IPS-18c (cell line): ENCODE measurements at regions not wholly inside any gene's neighbourhood (a gene's known extent, or its start where the extent isn't known, plus 50 kb on each side); places are given as distances from the start of the nearest gene placed in this dataset.

ENCODE experiments used
- H3K4me3 ChIP-seq: 2 replicates; pipeline ENCODE4 v1.7.0; 2013; ENCODE audit warnings: low read depth, mild to moderate bottlenecking, low read length, moderate library complexity; ENCODE audit not compliant: insufficient read depth
- H3K9me3 ChIP-seq: one replicate; pipeline ENCODE4 v1.6.1; 2013; ENCODE audit warnings: mild to moderate bottlenecking, low read length, moderate library complexity; ENCODE audit not compliant: control insufficient read depth, insufficient read depth

DNA sequence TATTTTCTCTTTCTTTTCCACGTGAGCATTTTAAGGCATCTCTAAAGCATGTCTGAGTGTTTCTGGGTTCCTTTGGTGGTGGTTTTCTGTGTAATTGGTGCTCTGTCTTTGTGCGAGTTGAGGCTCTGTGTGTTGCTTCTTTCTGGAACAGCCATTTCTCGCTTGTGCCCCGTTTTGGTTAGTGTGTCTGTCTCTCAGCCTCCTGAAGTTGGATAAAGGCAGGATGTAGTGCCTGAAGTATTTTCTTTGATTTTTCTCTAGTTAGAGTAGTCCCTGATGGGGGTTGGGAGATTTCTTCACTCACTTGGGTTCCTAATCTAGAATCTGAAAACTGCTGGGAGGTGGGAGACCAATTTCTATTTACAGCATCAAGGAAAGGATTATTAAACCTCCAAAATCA lies 129.7 kb upstream of the TMEM161B start:
- Histone ChIP-seq H3K4me3 (no peak overlapping the region), H3K9me3 (no peaks in the 10 kb centered on the region)

DNA sequence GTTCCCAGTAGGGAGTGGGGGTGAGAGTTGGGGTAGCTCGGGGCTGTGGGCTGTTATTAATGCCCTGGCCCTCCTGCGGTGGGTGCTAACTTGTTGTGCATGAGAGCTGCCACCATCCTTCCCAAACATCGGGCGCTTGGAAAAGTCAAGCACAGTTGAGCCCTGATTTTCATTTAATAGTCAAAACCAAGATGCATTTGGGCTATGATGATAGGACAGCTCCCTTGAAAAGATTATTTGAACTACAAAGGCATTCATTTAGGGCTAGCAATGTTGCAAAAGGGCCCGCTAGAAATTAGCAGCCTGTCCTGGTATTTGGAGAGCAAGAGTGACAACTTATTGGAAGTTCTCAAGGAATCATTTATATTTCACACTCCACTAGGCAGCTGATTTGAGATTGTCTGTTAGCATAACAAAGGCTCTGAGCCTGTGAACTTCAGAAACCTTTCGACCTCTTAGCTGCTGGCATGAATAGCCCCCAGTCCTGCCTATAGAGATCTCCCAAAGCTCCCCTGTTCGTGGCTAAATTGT lies 128.2 kb upstream of the TMEM161B start:
- Histone ChIP-seq H3K9me3 (no peaks in the 10 kb centered on the region), H3K4me3 (no peak overlapping the region; the same call in 1 of the 2 replicates)

DNA sequence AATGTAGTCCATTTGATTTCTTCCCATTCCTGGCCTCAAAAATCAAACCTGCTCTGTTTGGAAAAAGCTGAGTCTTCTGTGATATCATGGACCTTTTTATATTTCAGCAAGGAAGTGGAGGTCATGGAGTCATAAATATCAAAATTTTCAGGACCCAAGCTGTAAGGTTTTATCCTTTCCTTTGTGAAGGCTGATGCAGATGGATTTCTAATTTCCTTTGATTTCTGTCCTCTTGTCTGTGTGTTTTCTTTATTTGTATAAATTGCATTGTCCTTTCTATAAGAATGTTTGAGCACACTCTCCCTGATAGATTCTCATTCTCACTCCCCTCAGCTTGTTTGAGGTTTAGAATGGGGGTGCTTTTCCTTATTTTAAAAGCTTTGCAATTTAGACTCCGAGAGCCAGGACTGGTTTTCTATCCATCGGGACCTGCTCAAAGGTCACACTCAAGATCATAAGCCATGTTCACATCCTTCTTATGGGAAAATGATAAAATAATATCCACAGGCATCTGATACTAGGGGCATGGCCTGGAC lies 127.4 kb upstream of the TMEM161B start:
- no peak overlapping the region for H3K4me3 ChIP-seq
- no peaks in the 10 kb centered on the region for H3K9me3 ChIP-seq

DNA sequence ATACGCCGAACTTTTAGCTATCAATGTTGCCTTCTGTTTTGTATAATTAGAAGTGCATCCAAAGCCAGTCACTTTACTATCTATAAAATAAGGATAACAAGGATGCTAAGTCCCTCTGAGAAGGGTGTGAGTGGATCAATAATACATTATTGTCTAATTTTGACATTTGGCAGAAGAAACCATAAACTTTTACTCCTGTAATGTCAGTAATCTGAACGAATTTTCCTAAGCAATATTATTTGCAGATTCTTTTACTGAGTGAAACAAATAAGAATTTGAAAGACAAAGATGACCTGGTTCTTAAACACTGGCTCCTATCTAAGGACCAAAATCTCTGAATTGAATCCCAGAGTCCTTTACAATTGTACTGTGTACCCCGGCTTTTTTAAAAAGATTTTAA lies 126.6 kb upstream of the TMEM161B start:
- Histone ChIP-seq H3K4me3 (no peak overlapping the region), H3K9me3 (no peaks in the 10 kb centered on the region)

DNA sequence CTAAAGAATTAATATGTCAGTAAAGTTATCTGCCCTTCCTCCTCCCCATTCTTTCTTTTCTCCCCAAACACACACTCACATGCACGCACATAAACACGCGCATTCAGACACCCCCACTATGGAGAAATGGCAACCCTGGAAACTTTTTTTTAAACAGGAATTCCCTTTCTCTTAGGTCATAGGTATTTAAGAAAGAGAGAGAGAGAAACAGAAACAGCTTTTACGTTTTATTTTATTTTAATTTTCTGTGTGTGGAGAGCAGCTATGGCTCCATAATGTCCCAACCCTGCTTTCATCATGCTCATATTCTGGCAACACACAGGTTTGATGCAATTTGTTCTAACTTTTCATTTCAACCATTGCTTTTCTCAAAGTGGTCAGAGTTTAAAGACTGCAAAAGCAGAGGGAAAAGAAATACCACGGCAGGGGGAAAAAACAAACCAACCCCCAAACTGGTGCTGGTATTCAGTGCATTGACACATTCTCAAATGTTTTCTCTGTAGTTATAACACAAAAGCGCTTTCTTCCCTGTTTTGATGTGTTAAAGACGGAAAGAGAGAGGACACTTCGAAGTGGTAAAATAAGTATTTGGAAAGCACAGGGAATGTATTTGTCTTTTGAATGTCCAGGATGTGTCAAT lies 126.0 kb upstream of the TMEM161B start:
- Histone ChIP-seq H3K4me3 (no peak overlapping the region; the same call in 1 of the 2 replicates), H3K9me3 (no peaks in the 10 kb centered on the region)

DNA sequence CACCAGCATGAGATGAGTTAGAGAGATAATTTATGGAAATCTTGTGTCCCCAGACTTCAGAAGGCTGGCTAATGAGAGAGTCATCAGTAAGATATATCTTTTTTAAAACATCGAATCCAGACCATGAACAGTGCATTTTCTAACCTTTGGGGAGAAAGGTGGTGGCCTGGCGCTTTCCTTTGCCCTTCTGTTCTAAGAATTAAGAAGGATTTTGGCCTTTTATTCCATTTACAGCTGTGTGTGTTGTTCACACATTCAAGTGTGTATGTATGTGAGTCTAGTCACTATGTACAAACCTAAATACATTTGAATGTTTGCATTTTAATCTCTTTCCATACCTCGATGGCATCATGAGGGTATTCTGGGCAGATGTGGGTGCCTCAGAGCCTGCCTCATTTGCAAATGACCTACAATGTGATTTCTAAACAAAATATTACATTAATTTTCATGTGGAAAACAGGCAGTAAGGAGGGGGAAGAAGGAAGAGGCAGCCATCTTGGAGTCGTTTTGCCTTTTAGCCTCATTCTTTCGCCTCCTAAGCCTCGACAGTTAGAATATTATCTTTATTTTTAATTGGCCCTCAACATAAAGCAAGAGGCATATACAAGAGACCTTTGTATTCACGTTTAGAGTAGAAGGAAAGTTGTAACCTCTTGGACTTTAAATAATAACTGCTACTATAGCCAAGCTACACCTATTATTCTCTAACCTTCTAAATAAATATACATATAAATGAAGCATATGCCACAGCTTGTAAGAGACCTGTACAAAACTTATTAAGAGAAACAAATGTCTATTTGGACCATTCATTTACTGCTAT lies 125.3 kb upstream of the TMEM161B start:
- Histone ChIP-seq H3K9me3 (no peaks in the 10 kb centered on the region), H3K4me3 (no peak overlapping the region)

DNA sequence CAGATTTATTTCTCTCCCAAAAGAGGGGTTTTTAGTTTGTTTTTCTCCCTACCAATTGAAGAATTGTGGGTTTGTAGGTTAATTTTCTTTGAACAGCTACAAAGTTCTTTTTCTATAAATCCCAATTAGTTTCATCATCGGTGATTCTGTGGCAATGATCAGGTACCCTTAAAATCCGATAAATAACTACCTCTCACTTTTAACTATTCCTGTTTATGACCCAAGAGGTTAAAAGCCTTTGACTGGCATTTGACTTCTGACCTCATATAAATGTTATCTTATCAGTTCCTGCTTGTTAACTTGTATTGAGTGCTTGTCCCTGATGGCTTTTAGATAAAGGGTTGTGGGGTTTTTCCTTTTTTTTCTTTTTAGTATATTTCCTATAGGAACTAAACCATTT lies 124.4 kb upstream of the TMEM161B start:
- Histone ChIP-seq H3K9me3 (no peaks in the 10 kb centered on the region), H3K4me3 (no peak overlapping the region)

DNA sequence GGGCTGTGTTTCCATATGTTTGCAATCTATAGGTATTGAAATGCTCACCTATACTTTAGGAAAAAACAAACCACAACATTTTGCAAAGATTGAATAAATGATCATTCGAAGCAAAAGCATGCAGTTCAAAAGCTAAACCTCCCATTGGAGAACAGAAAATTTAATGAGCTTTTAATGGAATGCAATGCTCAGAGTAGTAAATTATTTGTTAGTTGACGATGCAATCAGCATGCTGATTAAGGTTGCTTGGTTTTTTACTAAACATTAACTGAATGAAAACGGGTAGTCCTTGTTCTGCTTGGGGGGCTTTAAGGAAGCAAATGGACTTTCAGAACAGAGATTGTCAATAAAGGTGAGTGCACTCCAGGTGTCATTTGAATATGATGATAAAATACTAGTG lies 123.3 kb upstream of the TMEM161B start:
- H3K4me3 ChIP-seq, result no peak overlapping the region
- H3K9me3 ChIP-seq, result no peaks in the 10 kb centered on the region

DNA sequence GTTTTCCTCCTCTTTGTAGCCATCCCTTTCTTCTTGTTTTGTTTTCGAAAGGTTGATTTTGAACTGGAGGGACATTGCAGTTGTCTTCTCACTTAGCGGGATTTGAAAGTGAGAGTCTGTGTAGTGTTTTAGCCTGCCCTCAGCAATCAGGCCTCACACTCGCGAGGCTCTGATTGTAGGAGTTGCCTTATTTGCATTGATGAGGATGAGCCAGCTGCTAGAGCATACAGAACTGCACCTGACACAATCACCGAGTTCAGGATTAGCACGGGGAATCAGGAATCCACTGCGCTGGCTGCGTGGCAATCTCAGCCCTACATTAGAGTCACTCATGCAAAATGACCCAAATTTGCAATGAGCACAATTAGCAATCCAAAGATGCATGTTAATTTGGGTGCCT lies 122.5 kb upstream of the TMEM161B start:
- H3K4me3 ChIP-seq, result no peak overlapping the region
- H3K9me3 ChIP-seq, result no peaks in the 10 kb centered on the region

DNA sequence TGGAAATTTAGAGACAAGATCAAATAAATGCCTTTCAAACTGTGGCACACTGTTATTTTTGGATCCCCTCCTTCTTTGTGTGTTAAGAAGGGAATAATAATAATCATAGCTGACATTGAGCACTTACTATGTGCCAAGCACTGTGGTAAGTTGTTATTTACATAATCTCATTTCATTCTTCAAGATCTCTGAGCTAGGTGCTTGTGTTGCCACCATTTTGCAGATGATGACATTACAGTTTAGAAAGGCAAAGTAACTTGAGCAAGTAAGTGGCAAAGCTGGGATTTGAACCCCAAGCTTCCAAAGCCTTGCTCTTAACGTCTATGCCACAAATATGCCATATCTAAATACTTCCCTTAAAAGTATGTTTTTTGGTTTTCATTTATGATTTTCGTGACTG lies 121.8 kb upstream of the TMEM161B start:
- Histone ChIP-seq H3K9me3 (no peaks in the 10 kb centered on the region), H3K4me3 (no peak overlapping the region)

DNA sequence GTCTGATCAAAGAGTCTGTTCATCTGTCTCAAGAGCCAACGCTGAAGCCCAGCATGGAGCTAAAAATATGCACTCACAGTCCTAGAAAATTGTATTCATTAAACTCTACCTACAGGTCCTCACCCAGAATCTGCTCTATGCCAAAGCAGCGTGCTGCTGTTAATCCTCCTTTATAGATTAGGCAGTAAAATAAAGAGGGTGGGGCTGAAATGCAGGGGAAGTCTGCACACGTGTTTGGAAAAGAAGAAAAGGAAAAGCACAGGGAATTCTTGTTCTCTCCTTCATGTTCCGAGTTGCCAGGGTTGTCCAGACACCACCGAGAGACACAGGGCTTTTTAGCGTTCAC lies 121.4 kb upstream of the TMEM161B start:
- no peak overlapping the region for H3K4me3 ChIP-seq
- H3K9me3 ChIP-seq, result no peaks in the 10 kb centered on the region

DNA sequence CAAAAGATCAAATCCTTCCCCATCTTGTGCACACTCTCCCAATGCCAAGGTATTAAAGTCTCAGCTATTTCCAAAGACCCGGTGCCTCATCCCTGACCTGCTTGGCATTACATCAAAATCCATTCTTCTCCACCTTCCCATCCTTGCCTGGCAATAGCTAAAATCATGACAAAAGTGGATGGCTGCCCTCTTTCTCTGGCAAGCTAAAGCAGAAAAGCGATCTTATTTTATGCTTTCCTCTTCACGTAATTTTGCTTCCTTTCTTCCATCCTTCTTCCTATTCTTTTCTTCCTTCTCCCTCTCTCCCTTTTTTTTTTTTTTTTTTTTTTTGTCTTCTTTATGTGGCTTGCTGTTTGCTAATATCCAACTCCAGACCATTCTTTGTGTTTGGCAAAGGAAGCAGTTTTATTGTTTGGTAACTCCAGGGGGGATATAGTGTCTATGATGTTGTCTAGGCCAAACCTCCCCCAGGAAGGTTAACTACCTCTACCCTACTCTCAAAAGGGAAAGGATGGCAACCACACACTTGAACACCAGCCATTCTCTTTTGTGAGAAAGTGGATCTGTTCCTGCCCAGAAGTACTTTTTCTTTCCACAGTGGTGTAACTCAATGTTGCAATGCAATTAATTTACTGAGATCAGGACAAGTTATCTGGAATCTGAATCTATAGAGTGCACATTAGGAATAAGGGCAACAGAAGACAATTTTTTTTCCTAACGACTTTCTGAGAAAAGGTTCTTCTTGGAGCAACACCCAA lies 120.9 kb upstream of the TMEM161B start:
- no peaks in the 10 kb centered on the region for H3K9me3 ChIP-seq
- H3K4me3 ChIP-seq, result no peak overlapping the region

DNA sequence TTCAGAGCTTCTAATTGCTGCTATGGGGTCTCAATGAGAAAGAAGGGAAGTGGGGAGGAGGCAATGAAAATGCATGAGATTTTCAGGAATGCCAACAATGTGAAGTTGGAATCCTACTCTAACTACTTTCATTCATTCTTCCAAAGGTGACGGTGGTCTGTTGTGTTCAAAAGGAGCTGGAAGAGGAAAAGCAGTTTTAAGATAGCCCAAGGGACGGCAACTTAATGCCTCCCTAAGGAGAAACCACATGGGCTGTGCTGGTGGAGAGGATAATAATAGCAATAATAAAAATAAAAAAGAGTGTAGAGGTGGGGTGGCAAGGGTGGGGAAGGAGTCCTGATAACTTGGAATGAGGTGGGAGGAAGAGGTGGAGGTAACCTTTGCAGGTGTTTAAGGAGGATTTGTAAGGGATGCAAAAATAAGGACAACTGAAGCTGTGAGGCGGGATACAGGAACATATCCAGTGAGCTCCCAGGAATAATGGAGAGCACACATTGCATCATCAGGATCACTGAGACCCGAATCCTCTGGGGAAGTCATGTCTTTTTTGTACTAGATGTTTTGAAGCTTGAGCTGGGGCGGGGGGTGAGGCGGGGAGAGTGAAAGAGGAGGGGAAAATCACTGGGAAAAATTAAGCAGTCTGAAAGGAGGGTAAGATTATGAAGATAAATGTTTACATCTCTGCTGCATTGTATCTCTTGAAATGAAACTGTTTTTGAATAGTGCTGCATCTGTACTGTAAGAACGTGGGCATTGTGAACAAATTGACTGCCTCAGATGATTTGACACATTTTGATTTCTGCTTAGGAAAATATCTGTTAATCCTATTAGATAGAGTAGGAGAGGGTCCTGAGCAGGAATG lies 120.1 kb upstream of the TMEM161B start:
- Histone ChIP-seq H3K4me3 (no peak overlapping the region), H3K9me3 (no peaks in the 10 kb centered on the region)

DNA sequence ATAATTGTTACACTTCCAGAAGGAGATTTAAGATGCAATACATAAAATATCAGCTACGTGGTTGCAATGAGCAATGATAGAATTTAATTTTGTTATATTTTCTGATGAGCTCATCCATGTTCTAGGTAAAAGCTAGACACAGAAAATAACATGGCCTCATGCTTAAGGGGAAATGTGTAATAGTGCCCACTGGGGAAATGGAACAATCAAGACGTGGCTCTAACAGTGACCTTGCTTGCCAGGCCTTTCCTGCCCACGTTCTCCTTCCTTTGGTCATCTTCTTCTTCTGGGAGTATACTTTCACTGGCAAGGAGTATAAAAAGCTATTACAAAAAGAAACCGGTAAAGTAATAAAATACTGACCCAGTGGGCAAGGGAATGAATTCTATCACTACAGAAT lies 116.2 kb upstream of the TMEM161B start:
- no peak overlapping the region for H3K4me3 ChIP-seq
- no peaks in the 10 kb centered on the region for H3K9me3 ChIP-seq

DNA sequence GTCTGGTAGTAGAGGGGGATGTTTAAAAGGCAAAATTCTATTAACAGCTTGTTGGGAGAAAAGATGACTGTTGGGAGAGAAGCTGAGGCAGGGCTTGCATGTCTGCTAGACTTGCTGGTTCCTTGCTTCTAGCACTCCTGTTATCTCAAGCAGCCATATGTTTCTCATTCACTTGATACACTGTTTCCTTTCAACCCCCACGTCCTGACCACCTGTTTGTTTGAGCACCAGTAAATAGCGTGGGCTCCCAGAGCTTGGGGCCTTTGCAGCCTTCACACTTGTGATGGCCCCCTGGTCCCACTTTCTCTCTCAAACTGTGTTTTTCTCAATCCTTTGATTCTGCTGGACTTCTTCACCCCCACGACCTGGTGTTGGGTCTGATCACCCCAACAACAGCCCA lies 111.7 kb upstream of the TMEM161B start:
- Histone ChIP-seq H3K9me3 (peaks cover 2% of the 10 kb centered on the region), H3K4me3 (no peak overlapping the region)

DNA sequence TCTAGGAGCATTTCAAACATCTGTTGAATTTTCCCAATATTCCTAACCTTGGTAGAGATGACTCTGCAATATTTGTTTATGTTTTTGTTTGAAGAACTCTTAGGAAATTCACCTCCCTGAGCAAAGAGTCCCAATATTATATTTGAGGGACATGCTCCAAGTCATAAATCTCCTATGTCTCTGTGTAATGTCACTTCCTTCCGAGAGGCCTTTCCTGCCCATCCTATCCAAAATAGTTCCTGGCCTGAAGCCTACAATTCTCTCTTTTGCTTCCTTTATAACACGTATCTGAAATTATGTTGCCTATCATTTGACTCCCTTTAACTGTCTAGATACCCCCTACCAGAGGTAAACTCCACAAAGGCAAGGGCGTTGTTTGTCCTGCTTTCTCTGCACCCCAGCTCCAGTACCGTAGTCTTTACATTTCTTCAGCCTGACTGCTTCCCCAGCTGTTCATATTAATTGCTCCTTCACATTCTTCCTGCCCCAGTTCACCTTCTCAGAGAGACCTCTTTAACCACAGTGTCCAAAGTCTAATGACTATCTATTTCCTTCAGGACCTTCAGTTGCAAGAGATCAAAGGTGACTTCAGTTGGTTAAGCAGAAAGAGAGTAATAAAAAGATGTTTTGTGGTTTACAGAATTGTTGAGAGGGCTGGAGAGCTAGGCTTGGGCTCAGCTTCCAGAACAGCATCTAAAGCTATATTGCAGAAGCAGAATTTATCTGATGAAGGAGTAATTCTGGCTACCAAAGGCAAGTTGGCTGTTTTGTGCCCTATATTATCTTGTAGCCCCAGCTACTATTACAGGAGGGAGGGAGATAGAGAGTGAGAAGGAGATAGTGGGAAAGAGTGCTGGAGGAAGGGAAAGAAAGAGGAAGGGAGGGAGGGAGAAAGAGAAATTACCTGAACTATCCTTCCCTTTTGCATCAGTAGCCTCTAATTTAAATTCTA lies 109.3 kb upstream of the TMEM161B start:
- Histone ChIP-seq H3K4me3 (no peak overlapping the region), H3K9me3 (peaks cover 2% of the 10 kb centered on the region)
